ENCODE measurements at regions not wholly inside any gene's neighbourhood (a gene's known extent, or its start where the extent isn't known, plus 50 kb on each side); places are given as distances from the start of the nearest gene placed in this dataset.
"Not testable (repeated sequence)": the region's sequence is repeated elsewhere in the genome, so short reads cannot be mapped to it uniquely, and the experiment has no call there.

- peak; percentile 18 for DNase-seq (ENCODE audit: low read depth)
Measured at GRCh38 chr11:126149759-126150625, 61.5 kb downstream of the RPUSD4 start.

- DNase-seq (ENCODE audit: low read depth): no peak
Measured at GRCh38 chr11:126148317-126148716, 63.1 kb downstream of the RPUSD4 start.

- DNase-seq (ENCODE audit: low read depth): no peak
Measured at GRCh38 chr11:126147208-126148111, 64.0 kb downstream of the RPUSD4 start.

- no peak for DNase-seq (ENCODE audit: low read depth)
Measured at GRCh38 chr11:126146454-126147192, 64.8 kb downstream of the RPUSD4 start.

- no peak for DNase-seq (ENCODE audit: low read depth)
Measured at GRCh38 chr11:126145954-126146353, 65.5 kb downstream of the RPUSD4 start.

GRCh38 chr11:126143491-126143890, 68.0 kb downstream of the RPUSD4 start:
- DNase-seq (ENCODE audit: low read depth): not testable (repeated sequence)

GRCh38 chr11:126140926-126141280, 70.5 kb downstream of the RPUSD4 start:
- no peak for DNase-seq (ENCODE audit: low read depth)

GRCh38 chr11:126140201-126140925, 71.1 kb downstream of the RPUSD4 start:
- DNase-seq (ENCODE audit: low read depth): no peak

GRCh38 chr11:126139111-126140091, 72.0 kb downstream of the RPUSD4 start:
- DNase-seq (ENCODE audit: low read depth): no peak

- DNase-seq (ENCODE audit: low read depth): no peak
Measured at GRCh38 chr11:126138636-126139035, 72.8 kb downstream of the RPUSD4 start.

- no peak for DNase-seq (ENCODE audit: low read depth)
Measured at GRCh38 chr11:126137136-126137535, 74.3 kb downstream of the RPUSD4 start.

- no peak for DNase-seq (ENCODE audit: low read depth)
Measured at GRCh38 chr11:126136507-126136906, 73.8 kb upstream of the CDON start.

- DNase-seq (ENCODE audit: low read depth): no peak
Measured at GRCh38 chr11:126135235-126136176, 72.8 kb upstream of the CDON start.

GRCh38 chr11:126134461-126135155, 71.9 kb upstream of the CDON start:
- no peak for DNase-seq (ENCODE audit: low read depth)

- DNase-seq (ENCODE audit: low read depth): no peak
Measured at GRCh38 chr11:126133901-126134300, 71.2 kb upstream of the CDON start.

GRCh38 chr11:126132319-126132718, 69.7 kb upstream of the CDON start:
- no peak for DNase-seq (ENCODE audit: low read depth)

GRCh38 chr11:126130781-126131180, 68.1 kb upstream of the CDON start:
- not testable (repeated sequence) for DNase-seq (ENCODE audit: low read depth)
